WTC11 (cell line): ENCODE measurements at regions not wholly inside any gene's neighbourhood (a gene's known extent, or its start where the extent isn't known, plus 50 kb on each side); places are given as distances from the start of the nearest gene placed in this dataset.

Source experiments
- ATAC-seq: fragments of 200-7000 bp; cut with Tn5 transposase; 2 replicates; pipeline ENCODE4 v1.10.0; 2021; ENCODE audit warnings: mild to moderate bottlenecking, moderate library complexity
- CTCF ChIA-PET: fragments of 300-600 bp; sonication (Branson Sonifier 250); formaldehyde crosslinking; loops from one replicate; lab custom pipeline; 2021; ENCODE audit warnings: antibody characterized with exemption; lab: Charles Lee
- POLR2A ChIA-PET: fragments of 350-600 bp; sonication (Branson Sonifier 250); formaldehyde crosslinking; loops from one replicate; lab custom pipeline; 2021; ENCODE audit warnings: antibody characterized with exemption; lab: Charles Lee
- DNase-seq: peaks from one replicate; pipeline ENCODE4 v3.0.0; 2021; ENCODE audit warnings: low spot score
- H3K27ac Mint-ChIP-seq: 2 replicates; pipeline ENCODE4 v1.8.0; 2021; ENCODE audit warnings: mixed read lengths
- H3K27me3 Mint-ChIP-seq: 2 replicates; pipeline ENCODE4 v1.8.0; 2021; ENCODE audit warnings: low read depth, mild to moderate bottlenecking, moderate library complexity, mixed read lengths
- H3K36me3 Mint-ChIP-seq: 2 replicates; pipeline ENCODE4 v1.8.0; 2021; ENCODE audit warnings: mixed read lengths
- H3K4me1 Mint-ChIP-seq: 2 replicates; pipeline ENCODE4 v1.8.0; 2022; ENCODE audit warnings: mixed read lengths
- H3K4me3 Mint-ChIP-seq: 2 replicates; pipeline ENCODE4 v1.8.0; 2021; ENCODE audit warnings: mild to moderate bottlenecking, moderate library complexity, mixed read lengths
- H3K9me3 Mint-ChIP-seq: 2 replicates; pipeline ENCODE4 v1.8.0; 2021; ENCODE audit warnings: mixed read lengths
- CREB1 ChIP-seq: sonication (generic); formaldehyde crosslinking; IDR thresholded peaks from 2 replicates; pipeline ENCODE4 v1.8.0; 2023; ENCODE audit warnings: mild to moderate bottlenecking, missing genetic modification reagents
- EMX1 ChIP-seq: fragments of 250-450 bp; sonication (Bioruptor Pico); IDR thresholded peaks from 2 replicates; pipeline ENCODE4 v1.8.0; 2021; ENCODE audit warnings: mild to moderate bottlenecking
- GRHL2 ChIP-seq: fragments of 250-450 bp; sonication (Bioruptor Pico); IDR thresholded peaks from 2 replicates; pipeline ENCODE4 v1.8.0; 2022; ENCODE audit warnings: mild to moderate bottlenecking, moderate library complexity; ENCODE audit not compliant: insufficient replicate concordance, severe bottlenecking
- JUN ChIP-seq: sonication (generic); formaldehyde crosslinking; IDR thresholded peaks from 2 replicates; pipeline ENCODE4 v1.8.0; 2023; ENCODE audit warnings: mild to moderate bottlenecking, missing genetic modification reagents
- MXD4 ChIP-seq: fragments of 250-450 bp; sonication (Bioruptor Pico); IDR thresholded peaks from 2 replicates; pipeline ENCODE4 v1.8.0; 2021; ENCODE audit warnings: mild to moderate bottlenecking, moderate library complexity, borderline replicate concordance
- NR1H2 ChIP-seq: sonication (generic); formaldehyde crosslinking; IDR thresholded peaks from 2 replicates; pipeline ENCODE4 v1.9.0; 2021; ENCODE audit warnings: mild to moderate bottlenecking, moderate library complexity, missing genetic modification reagents
- RORB ChIP-seq: fragments of 250-450 bp; sonication (Bioruptor Pico); IDR thresholded peaks from 2 replicates; pipeline ENCODE4 v1.9.0; 2021; ENCODE audit warnings: mild to moderate bottlenecking
- SOX15 ChIP-seq: fragments of 250-450 bp; sonication (Bioruptor Pico); IDR thresholded peaks from 2 replicates; pipeline ENCODE4 v1.9.0; 2021; ENCODE audit warnings: mild to moderate bottlenecking
- TEAD1 ChIP-seq: sonication (generic); formaldehyde crosslinking; IDR thresholded peaks from 2 replicates; pipeline ENCODE4 v1.8.0; 2022; ENCODE audit warnings: mild to moderate bottlenecking, missing genetic modification reagents
- TEAD4 ChIP-seq: sonication (generic); formaldehyde crosslinking; IDR thresholded peaks from 2 replicates; pipeline ENCODE4 v1.8.0; 2022; ENCODE audit warnings: mild to moderate bottlenecking, missing genetic modification reagents
- ZNF138 ChIP-seq: sonication (generic); formaldehyde crosslinking; conservative IDR thresholded peaks from 2 replicates; pipeline ENCODE4 v1.8.1; 2022; ENCODE audit warnings: mild to moderate bottlenecking, moderate library complexity, missing genetic modification reagents
- ZNF219 ChIP-seq: sonication (generic); formaldehyde crosslinking; IDR thresholded peaks from 2 replicates; pipeline ENCODE4 v1.8.0; 2023; ENCODE audit warnings: missing genetic modification reagents, mild to moderate bottlenecking, borderline replicate concordance
- ZNF671 ChIP-seq: fragments of 250-450 bp; sonication (Bioruptor Pico); IDR thresholded peaks from 2 replicates; pipeline ENCODE4 v1.8.0; 2021; ENCODE audit warnings: mild to moderate bottlenecking
- TF ChIP-seq, protein P1 (sequence below): sonication (generic); formaldehyde crosslinking; IDR thresholded peaks from 2 replicates; pipeline ENCODE4 v1.8.0; 2022; ENCODE audit warnings: missing genetic modification reagents
- TF ChIP-seq, protein P2 (sequence below): fragments of 250-450 bp; sonication (Bioruptor Pico); IDR thresholded peaks from 2 replicates; pipeline ENCODE4 v2.1.2; 2022; ENCODE audit warnings: mild to moderate bottlenecking, moderate library complexity
- TF ChIP-seq, protein P3 (sequence below): sonication (generic); formaldehyde crosslinking; IDR thresholded peaks from 2 replicates; pipeline ENCODE4 v1.8.1; 2022; ENCODE audit warnings: mild to moderate bottlenecking, moderate library complexity, missing genetic modification reagents
- TF ChIP-seq, protein P4 (sequence below): fragments of 250-450 bp; sonication (Bioruptor Pico); conservative IDR thresholded peaks from 2 replicates; pipeline ENCODE4 v1.9.0; 2021; ENCODE audit warnings: mild to moderate bottlenecking
- TF ChIP-seq, protein P5 (sequence below): sonication (generic); formaldehyde crosslinking; conservative IDR thresholded peaks from 2 replicates; pipeline ENCODE4 v1.8.1; 2023; ENCODE audit warnings: mild to moderate bottlenecking, low read depth, missing genetic modification reagents, moderate library complexity
- TF ChIP-seq, protein P6 (sequence below): sonication (generic); formaldehyde crosslinking; IDR thresholded peaks from 2 replicates; pipeline ENCODE4 v1.8.0; 2022; ENCODE audit warnings: mild to moderate bottlenecking, missing genetic modification reagents

DNA sequence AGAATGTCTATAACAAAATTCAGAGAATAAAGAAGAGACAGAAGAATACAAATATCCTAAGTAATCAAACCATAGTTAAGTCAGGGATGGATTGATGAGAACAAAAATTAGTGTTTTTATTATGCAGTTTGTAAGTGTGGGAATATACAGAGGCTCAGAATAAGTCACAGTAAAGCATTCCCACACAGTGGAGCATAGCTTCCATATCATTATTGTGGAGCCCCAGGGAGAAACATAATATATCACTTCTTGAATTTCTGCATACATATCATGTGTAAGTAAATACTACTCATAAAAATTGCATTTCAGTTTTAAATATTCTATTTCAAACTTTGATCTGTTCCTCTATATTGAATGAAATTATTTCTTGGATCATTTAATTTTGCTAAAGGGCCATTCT lies 790.4 kb downstream of the PLA2G4A start:
- H3K27me3 Mint-ChIP-seq, result peaks cover 4% of the 10 kb centered on the region; the same call in 1 of the 2 replicates
- peaks cover 18% of the 10 kb centered on the region for H3K4me1 Mint-ChIP-seq
- ChIA-PET CTCF (no interaction called here), POLR2A (no interaction called here)
- ATAC-seq (no peak), DNase-seq (no peak)
- no peak overlapping the region for H3K4me3 Mint-ChIP-seq
- peaks cover 43% of the 10 kb centered on the region for H3K36me3 Mint-ChIP-seq
- peaks cover 38% of the 10 kb centered on the region for H3K9me3 Mint-ChIP-seq
- H3K27ac Mint-ChIP-seq, result no peak overlapping the region
- TF ChIP-seq, protein P1, sequence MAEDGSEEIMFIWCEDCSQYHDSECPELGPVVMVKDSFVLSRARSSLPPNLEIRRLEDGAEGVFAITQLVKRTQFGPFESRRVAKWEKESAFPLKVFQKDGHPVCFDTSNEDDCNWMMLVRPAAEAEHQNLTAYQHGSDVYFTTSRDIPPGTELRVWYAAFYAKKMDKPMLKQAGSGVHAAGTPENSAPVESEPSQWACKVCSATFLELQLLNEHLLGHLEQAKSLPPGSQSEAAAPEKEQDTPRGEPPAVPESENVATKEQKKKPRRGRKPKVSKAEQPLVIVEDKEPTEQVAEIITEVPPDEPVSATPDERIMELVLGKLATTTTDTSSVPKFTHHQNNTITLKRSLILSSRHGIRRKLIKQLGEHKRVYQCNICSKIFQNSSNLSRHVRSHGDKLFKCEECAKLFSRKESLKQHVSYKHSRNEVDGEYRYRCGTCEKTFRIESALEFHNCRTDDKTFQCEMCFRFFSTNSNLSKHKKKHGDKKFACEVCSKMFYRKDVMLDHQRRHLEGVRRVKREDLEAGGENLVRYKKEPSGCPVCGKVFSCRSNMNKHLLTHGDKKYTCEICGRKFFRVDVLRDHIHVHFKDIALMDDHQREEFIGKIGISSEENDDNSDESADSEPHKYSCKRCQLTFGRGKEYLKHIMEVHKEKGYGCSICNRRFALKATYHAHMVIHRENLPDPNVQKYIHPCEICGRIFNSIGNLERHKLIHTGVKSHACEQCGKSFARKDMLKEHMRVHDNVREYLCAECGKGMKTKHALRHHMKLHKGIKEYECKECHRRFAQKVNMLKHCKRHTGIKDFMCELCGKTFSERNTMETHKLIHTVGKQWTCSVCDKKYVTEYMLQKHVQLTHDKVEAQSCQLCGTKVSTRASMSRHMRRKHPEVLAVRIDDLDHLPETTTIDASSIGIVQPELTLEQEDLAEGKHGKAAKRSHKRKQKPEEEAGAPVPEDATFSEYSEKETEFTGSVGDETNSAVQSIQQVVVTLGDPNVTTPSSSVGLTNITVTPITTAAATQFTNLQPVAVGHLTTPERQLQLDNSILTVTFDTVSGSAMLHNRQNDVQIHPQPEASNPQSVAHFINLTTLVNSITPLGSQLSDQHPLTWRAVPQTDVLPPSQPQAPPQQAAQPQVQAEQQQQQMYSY, result no peak
- TF ChIP-seq NR1H2 (CRISPR knock-in tag) (no peak), GRHL2 (CRISPR knock-in tag) (no peak), TEAD4 (CRISPR knock-in tag) (no peak), ZNF671 (no peak)
- TF ChIP-seq, all 79 proteins: peak for 0

DNA sequence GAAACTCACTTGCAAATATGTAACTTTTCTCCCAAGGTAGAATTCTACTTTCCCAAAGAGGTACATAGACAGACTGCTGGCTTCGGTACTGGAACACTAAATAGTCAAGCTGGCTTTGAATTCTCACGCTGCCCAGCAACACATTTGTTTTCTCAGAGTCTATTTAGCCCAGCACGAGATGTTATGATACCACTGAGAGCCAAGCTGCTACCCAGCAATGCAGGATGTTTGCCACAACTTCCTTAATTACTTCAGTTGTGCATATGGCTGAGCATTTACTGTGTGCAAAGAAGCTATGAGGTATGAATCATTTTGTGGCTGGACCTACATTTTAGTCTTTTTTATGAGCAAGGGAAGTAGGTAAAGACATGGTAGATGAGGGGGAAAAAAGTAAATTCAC lies 793.2 kb downstream of the PLA2G4A start:
- POLR2A ChIA-PET, result interaction anchor here (0.5 kb wide), 1 partner anchor 1353 kb away, joined by 5 read pairs; no protein-coding TSS in a partner anchor
- peaks cover 44% of the 10 kb centered on the region for H3K4me1 Mint-ChIP-seq
- peak overlapping the region; percentile 37; the same call in 1 of the 2 replicates for H3K27ac Mint-ChIP-seq
- ATAC-seq (no peak), DNase-seq (no peak)
- peaks cover 28% of the 10 kb centered on the region for H3K36me3 Mint-ChIP-seq
- CTCF ChIA-PET, result no interaction called here
- H3K4me3 Mint-ChIP-seq, result no peak overlapping the region
- peaks cover 4% of the 10 kb centered on the region; the same call in 1 of the 2 replicates for H3K27me3 Mint-ChIP-seq
- H3K9me3 Mint-ChIP-seq, result peaks cover 26% of the 10 kb centered on the region
- TF ChIP-seq, protein P2, sequence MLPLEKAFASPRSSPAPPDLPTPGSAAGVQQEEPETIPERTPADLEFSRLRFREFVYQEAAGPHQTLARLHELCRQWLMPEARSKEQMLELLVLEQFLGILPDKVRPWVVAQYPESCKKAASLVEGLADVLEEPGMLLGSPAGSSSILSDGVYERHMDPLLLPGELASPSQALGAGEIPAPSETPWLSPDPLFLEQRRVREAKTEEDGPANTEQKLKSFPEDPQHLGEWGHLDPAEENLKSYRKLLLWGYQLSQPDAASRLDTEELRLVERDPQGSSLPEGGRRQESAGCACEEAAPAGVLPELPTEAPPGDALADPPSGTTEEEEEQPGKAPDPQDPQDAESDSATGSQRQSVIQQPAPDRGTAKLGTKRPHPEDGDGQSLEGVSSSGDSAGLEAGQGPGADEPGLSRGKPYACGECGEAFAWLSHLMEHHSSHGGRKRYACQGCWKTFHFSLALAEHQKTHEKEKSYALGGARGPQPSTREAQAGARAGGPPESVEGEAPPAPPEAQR (CRISPR knock-in tag), result no peak
- TF ChIP-seq RORB (CRISPR knock-in tag) (no peak), TEAD1 (CRISPR knock-in tag) (no peak), EMX1 (CRISPR knock-in tag) (no peak), JUN (no peak), CREB1 (CRISPR knock-in tag) (no peak), MXD4 (CRISPR knock-in tag) (no peak), ZNF219 (CRISPR knock-in tag) (no peak), SOX15 (CRISPR knock-in tag) (no peak), ZNF138 (no peak)
- TF ChIP-seq, protein P3, sequence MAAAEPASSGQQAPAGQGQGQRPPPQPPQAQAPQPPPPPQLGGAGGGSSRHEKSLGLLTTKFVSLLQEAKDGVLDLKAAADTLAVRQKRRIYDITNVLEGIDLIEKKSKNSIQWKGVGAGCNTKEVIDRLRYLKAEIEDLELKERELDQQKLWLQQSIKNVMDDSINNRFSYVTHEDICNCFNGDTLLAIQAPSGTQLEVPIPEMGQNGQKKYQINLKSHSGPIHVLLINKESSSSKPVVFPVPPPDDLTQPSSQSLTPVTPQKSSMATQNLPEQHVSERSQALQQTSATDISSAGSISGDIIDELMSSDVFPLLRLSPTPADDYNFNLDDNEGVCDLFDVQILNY, result no peak
- TF ChIP-seq, protein P1, result no peak
- TF ChIP-seq, protein P4, sequence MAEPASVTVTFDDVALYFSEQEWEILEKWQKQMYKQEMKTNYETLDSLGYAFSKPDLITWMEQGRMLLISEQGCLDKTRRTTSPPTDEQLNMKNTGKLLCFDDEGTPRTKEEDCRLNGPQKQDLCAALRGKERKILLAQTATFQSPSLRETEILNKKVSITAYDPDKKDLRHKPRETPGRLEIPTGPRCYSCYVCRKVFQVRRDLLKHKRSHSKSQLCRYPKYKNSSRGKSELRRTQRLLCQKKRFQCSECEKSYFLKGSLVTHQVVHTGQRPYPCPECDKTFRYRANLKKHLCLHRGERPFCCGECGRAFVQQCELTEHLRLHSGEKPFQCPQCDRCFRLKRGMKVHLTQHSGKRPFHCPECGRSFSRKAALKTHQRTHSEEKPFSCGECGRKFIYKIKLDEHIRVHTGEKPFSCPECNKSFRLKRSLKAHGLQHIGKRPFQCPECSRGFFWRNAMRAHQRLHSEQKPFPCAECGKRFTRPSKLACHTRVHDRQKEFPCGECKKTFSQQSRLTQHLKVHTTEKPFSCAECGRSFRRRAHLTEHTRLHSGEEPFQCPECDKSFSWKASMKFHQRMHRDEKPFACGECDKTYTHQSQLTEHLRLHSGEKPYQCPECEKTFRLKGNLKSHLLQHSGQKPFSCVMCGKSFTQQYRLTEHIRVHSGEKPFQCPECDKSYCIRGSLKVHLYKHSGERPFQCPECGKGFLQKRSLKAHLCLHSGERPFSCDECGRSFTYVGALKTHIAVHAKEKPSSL (CRISPR knock-in tag), result no peak
- TF ChIP-seq, protein P5, sequence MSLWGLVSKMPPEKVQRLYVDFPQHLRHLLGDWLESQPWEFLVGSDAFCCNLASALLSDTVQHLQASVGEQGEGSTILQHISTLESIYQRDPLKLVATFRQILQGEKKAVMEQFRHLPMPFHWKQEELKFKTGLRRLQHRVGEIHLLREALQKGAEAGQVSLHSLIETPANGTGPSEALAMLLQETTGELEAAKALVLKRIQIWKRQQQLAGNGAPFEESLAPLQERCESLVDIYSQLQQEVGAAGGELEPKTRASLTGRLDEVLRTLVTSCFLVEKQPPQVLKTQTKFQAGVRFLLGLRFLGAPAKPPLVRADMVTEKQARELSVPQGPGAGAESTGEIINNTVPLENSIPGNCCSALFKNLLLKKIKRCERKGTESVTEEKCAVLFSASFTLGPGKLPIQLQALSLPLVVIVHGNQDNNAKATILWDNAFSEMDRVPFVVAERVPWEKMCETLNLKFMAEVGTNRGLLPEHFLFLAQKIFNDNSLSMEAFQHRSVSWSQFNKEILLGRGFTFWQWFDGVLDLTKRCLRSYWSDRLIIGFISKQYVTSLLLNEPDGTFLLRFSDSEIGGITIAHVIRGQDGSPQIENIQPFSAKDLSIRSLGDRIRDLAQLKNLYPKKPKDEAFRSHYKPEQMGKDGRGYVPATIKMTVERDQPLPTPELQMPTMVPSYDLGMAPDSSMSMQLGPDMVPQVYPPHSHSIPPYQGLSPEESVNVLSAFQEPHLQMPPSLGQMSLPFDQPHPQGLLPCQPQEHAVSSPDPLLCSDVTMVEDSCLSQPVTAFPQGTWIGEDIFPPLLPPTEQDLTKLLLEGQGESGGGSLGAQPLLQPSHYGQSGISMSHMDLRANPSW (CRISPR knock-in tag), result no peak
- TF ChIP-seq, protein P6, sequence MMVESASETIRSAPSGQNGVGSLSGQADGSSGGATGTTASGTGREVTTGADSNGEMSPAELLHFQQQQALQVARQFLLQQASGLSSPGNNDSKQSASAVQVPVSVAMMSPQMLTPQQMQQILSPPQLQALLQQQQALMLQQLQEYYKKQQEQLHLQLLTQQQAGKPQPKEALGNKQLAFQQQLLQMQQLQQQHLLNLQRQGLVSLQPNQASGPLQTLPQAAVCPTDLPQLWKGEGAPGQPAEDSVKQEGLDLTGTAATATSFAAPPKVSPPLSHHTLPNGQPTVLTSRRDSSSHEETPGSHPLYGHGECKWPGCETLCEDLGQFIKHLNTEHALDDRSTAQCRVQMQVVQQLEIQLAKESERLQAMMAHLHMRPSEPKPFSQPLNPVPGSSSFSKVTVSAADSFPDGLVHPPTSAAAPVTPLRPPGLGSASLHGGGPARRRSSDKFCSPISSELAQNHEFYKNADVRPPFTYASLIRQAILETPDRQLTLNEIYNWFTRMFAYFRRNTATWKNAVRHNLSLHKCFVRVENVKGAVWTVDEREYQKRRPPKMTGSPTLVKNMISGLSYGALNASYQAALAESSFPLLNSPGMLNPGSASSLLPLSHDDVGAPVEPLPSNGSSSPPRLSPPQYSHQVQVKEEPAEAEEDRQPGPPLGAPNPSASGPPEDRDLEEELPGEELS, result no peak
